ENCODE measurements at regions not wholly inside any gene's neighbourhood (a gene's known extent, or its start where the extent isn't known, plus 50 kb on each side); places are given as distances from the start of the nearest gene placed in this dataset.
"Not testable (repeated sequence)": the region's sequence is repeated elsewhere in the genome, so short reads cannot be mapped to it uniquely, and the experiment has no call there.

GRCh38 chr14:89089330-89089729 lies 264.9 kb downstream of the TTC8 start:
- TF ChIP-seq POLR2A (IDR thresholded peaks at IDR 0.05; ENCODE audit: low read length) (no peak), GATA1 (IDR thresholded peaks at IDR 0.05; ENCODE audit: low read depth, low read length) (no peak)
- DNase-seq: no peak

- TF ChIP-seq POLR2A (IDR thresholded peaks at IDR 0.05; ENCODE audit: low read length): no peak
- TF ChIP-seq GATA1 (IDR thresholded peaks at IDR 0.05; ENCODE audit: low read depth, low read length): no peak
- DNase-seq: no peak
Observed at GRCh38 chr14:89091781-89092180, 267.3 kb downstream of the TTC8 start.

- no peak for TF ChIP-seq POLR2A (IDR thresholded peaks at IDR 0.05; ENCODE audit: low read length)
- no peak for DNase-seq
Observed at GRCh38 chr14:89093083-89093730, 268.8 kb downstream of the TTC8 start.

- no peak for DNase-seq
- no peak for TF ChIP-seq GATA1 (IDR thresholded peaks at IDR 0.05; ENCODE audit: low read depth, low read length)
- TF ChIP-seq POLR2A (IDR thresholded peaks at IDR 0.05; ENCODE audit: low read length): no peak
Observed at GRCh38 chr14:89095036-89095435, 270.6 kb downstream of the TTC8 start.

GRCh38 chr14:89096946-89097345 lies 272.5 kb downstream of the TTC8 start:
- TF ChIP-seq GATA1 (IDR thresholded peaks at IDR 0.05; ENCODE audit: low read depth, low read length) (no peak), POLR2A (IDR thresholded peaks at IDR 0.05; ENCODE audit: low read length) (no peak)
- no peak for DNase-seq

GRCh38 chr14:89098254-89098653 lies 273.8 kb downstream of the TTC8 start:
- TF ChIP-seq GATA1 (IDR thresholded peaks at IDR 0.05; ENCODE audit: low read depth, low read length): no peak
- no peak for TF ChIP-seq POLR2A (IDR thresholded peaks at IDR 0.05; ENCODE audit: low read length)
- no peak for DNase-seq

- DNase-seq: not testable (repeated sequence)
Observed at GRCh38 chr14:89104171-89104817, 279.8 kb downstream of the TTC8 start.

GRCh38 chr14:89104861-89105260 lies 280.4 kb downstream of the TTC8 start:
- DNase-seq: not testable (repeated sequence)

Data from erythroblast (primary cell).